ENCODE measurements at regions not wholly inside any gene's neighbourhood (a gene's known extent, or its start where the extent isn't known, plus 50 kb on each side); places are given as distances from the start of the nearest gene placed in this dataset.
"Not testable (repeated sequence)": the region's sequence is repeated elsewhere in the genome, so short reads cannot be mapped to it uniquely, and the experiment has no call there.

GRCh38 chr10:78664929-78665553 lies 403.7 kb upstream of the ZMIZ1 start:
- no peak for DNase-seq

- no peak for DNase-seq
Observed at GRCh38 chr10:78672918-78673317, 395.8 kb upstream of the ZMIZ1 start.

- DNase-seq = not testable (repeated sequence)
Observed at GRCh38 chr10:78681141-78681540, 387.6 kb upstream of the ZMIZ1 start.

- not testable (repeated sequence) for DNase-seq
Observed at GRCh38 chr10:78681986-78682385, 386.8 kb upstream of the ZMIZ1 start.

- no peak for DNase-seq
Observed at GRCh38 chr10:78684947-78685346, 383.8 kb upstream of the ZMIZ1 start.

GRCh38 chr10:78685466-78686103 lies 383.2 kb upstream of the ZMIZ1 start:
- DNase-seq = no peak

GRCh38 chr10:78686444-78687060 lies 382.2 kb upstream of the ZMIZ1 start:
- no peak for DNase-seq

- no peak for DNase-seq
Observed at GRCh38 chr10:78687626-78688025, 381.1 kb upstream of the ZMIZ1 start.

- no peak for DNase-seq
Observed at GRCh38 chr10:78688230-78688900, 380.4 kb upstream of the ZMIZ1 start.

GRCh38 chr10:78688901-78689583 lies 379.7 kb upstream of the ZMIZ1 start:
- no peak for DNase-seq

- DNase-seq = no peak
Observed at GRCh38 chr10:78689584-78689935, 379.2 kb upstream of the ZMIZ1 start.

GRCh38 chr10:78690354-78691111 lies 378.2 kb upstream of the ZMIZ1 start:
- DNase-seq = no peak

- no peak for DNase-seq
Observed at GRCh38 chr10:78691301-78692030, 377.3 kb upstream of the ZMIZ1 start.

- no peak for DNase-seq
Observed at GRCh38 chr10:78692071-78692470, 376.7 kb upstream of the ZMIZ1 start.

GRCh38 chr10:78695846-78696245 lies 372.9 kb upstream of the ZMIZ1 start:
- no peak for DNase-seq

GRCh38 chr10:78696791-78697395 lies 371.9 kb upstream of the ZMIZ1 start:
- DNase-seq = no peak

GRCh38 chr10:78699971-78700370 lies 368.8 kb upstream of the ZMIZ1 start:
- no peak for DNase-seq

GRCh38 chr10:78700413-78700812 lies 368.4 kb upstream of the ZMIZ1 start:
- no peak for DNase-seq

GRCh38 chr10:78700816-78701520 lies 367.8 kb upstream of the ZMIZ1 start:
- no peak for DNase-seq

- DNase-seq = no peak
Observed at GRCh38 chr10:78702186-78702585, 366.6 kb upstream of the ZMIZ1 start.

- no peak for DNase-seq
Observed at GRCh38 chr10:78702876-78703275, 365.9 kb upstream of the ZMIZ1 start.

Data from CD4-positive, alpha-beta T cell treated with Interferon gamma for 1 hour (primary cell).